ENCODE measurements at regions not wholly inside any gene's neighbourhood (a gene's known extent, or its start where the extent isn't known, plus 50 kb on each side); places are given as distances from the start of the nearest gene placed in this dataset.

DNA sequence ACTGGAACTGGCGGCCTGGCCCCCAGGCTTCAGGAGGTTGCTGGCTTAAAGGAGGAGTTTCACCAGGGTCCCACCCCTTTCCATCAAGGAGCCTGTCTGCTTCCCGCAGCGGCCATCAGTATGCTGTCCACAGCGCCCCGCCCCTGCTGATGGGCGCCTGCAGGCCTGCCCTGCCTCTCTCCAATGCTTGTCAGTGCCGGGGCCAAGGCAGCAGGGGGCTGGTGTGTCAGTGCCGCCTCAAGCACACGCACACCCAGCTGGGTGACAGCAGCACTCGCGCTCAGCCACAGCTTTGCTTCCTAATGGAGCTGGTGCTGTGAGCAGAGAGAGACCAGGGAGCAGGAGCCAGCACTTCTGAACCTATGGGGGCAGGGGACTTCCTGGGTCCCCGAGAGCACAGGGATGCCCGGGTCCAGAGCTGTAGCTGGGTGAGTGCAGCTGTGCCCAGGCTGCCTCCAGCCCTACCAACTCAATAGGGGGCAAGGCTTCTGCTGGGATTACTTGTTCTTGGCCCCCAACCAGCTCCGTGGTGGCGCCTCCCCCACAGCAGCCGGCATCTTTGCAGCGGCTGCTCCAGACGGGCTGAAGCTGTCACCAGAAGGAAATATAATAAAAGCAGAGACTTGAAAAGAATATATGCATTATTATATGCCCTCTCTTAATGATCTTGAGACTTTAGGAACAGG, 377.2 kb upstream of the LRATD1 start:
- no peak for DNase-seq (ENCODE audit: low read depth, low spot score)

DNA sequence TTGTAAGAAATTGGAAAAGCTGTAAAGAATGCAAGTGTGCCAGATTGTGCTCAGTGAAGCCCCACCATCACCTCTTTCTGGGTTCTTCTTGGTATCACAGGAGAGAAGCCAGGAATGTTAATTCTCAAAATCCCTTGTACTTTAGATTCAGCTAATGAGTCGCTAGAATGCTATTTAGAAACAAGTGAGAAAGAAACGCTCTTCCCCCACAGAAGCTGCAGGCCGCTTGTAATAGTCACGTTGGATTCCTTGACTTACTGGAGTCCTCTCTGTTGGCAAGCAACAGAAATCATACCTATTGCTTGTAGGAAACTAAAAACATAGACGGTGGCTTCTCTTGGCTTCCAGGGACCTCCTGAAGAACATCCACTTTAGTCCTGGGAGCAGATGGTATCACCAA, 375.6 kb upstream of the LRATD1 start:
- no peak for DNase-seq (ENCODE audit: low read depth, low spot score)

DNA sequence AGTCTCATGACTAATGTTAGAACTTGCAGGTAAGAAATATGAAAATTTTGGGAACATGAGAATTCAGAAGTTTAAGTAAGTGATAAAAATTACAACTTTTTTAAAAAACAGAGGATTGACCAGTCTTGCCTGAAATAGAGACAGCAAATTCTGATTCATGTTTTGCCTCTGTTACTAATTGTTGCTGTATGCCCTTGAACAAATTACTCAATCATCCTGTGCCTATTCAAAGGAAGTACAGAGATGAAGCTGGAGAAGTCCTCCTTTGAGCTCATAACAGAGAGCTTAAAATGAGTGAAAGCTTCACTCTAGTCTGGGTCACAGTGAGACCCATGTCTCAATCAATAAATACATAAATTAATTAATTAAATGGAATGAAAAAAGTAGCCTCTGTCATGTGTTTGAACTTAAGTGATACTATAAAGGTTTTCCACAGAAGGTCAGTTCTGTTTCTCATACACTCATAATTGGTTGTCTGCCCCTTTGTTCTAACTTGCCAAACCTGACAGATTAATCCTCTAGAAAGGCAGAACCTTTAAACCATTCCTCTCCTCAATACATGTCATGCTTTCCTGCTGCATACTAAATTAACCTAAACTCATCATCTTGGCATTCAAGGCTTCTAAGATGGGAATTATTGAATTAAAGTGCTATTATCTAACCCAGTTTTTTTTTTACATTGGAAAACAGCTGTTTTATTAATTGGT, 374.6 kb upstream of the LRATD1 start:
- DNase-seq (ENCODE audit: low read depth, low spot score), result no peak

DNA sequence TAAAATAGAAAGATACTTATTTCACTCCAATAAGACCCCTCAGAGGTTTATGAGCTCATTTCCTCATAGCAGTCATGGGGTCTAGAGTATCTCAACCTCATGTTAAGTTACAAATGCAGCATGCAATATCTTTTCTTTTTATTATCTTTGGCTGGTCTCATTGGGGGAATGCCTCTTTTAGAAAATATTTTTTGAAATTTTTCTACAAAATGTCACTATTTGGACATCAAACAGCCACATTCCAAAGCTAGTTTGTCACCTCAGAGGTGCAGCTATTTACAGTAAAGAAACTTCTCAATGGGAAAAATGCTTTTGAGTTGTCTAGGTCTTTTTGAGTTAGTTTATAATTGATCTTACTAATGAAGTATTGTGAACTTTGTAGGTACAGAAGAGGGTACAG, 370.7 kb upstream of the LRATD1 start:
- no peak for DNase-seq (ENCODE audit: low read depth, low spot score)

DNA sequence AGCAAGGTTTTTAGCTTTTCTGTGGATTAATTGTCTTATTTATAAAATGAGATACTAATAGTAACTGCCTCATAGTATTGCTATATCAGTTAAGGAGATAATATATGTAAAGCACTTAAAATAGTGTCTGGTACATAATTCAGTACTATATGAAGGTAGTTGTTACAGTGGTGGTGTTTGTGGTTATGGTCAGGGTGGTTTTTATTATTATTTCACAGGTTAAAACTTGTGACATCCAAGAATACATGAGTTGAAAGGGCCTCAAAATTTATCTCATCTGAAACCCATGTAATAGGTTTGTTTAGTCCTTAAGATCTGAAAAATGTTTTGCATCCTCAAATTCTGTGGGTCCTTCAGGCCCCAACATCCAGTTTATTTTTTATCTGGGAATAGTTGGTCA, 369.5 kb upstream of the LRATD1 start:
- DNase-seq (ENCODE audit: low read depth, low spot score), result no peak

DNA sequence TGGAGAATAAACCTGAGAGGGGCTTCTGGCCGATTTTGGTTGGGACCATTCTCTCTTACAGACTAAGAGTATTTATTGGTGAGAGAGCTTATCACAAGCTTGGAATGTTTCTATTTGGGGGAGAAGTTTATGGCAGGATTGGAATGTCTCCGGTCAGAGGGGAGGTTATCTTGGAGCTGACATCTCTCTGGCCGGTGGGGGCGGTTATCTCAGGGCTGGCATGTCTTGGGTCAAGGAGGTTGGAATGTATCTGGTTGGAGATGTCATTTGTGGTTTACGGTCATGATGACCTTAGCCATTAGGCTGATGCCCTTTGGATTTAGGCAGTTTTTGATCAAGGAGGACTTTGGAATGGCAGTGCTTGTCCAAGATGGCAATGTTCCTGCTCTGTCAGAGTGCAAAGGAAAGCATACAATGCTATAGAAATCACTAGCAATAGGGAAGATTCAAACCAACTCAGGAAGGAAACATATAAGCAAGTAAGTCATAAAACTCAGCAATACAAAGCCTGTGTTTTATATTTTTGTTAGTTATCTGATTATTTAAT, 362.4 kb upstream of the LRATD1 start:
- DNase-seq (ENCODE audit: low read depth, low spot score), result no peak

DNA sequence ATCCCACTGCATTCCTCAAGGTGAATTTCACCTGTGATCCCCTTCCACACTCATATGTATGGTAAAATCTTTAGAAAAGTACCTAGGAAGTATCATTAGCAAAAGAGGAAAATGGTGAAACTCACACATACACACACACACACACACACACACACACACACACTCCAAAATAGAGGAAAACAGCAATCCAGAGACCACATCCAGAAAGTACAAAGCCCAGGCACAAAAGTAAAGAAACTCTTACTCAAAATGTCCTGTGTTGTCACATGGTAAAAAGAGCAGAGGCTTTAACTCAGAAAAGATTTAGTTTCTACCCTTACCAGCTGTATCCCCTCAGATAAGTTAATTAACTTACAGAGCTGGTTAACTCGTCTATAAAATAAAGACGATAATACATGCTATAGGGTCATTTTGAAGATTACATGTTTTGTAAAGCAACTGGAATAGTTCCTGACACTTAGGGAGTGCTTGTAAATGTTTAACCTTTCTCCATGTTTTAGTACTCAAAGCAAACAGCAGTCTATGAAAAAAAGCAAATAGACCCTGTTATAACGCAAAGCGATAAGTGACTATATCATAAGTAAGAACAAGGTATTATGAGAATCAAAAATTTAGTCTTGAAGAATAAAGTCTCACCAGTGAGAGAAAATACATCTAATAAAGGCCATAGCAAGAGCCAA, 360.0 kb upstream of the LRATD1 start:
- DNase-seq (ENCODE audit: low read depth, low spot score), result no peak

DNA sequence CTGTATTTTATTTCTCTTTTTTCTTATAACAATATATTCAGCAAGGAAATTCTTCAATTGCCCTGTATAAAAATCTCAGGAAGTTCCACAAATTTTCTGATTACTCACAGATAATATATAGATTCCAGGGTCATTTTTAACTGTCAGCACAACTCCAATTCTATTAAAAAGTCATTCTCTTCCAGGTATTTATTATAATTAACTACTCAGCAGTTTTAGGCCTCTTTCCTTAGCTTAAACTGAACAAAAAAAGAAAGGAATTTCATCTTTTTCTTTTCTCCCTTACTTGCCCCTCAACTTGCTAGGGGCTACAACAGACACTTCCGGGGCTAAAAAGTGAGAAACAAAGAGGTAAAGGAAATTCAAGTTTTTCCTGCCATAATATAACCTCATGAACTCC, 358.9 kb upstream of the LRATD1 start:
- DNase-seq (ENCODE audit: low read depth, low spot score), result no peak

DNA sequence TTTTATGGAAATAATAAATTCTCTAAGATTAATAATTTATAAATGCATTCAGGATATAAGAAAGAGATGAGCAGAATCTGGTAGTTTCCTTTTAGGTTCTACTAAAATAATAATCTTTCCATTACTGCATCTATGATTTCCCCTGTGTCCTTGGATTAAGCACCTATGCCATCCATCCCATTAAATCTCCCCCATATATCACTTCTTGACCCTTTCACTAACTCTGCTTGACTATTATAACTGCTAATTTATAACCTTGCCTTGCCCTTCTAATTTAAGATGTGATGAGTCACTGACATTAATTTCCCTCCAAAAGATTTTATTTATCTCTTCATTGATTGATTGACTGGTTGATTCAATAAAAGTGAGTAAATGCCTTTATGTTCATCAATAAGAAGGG, 348.3 kb upstream of the LRATD1 start:
- no peak for DNase-seq (ENCODE audit: low read depth, low spot score)

DNA sequence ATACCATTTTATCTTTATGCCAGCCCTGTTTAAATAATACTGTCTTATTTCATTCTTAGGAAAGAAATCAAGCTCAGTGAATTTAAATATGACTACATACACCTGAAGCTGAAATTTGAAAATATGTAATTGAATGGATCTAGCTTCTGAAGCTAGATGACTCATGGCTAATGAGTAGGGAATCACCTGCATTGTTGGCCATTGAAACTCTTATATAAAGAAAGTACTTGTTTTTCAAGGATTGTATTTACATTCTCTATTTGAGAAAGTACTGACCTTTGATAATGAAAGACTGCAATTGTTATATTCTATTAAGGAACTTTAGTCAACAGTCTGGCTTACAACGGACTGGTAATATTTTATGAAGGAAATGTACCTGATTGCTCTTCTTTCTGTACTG, 346.7 kb upstream of the LRATD1 start:
- DNase-seq (ENCODE audit: low read depth, low spot score), result no peak

DNA sequence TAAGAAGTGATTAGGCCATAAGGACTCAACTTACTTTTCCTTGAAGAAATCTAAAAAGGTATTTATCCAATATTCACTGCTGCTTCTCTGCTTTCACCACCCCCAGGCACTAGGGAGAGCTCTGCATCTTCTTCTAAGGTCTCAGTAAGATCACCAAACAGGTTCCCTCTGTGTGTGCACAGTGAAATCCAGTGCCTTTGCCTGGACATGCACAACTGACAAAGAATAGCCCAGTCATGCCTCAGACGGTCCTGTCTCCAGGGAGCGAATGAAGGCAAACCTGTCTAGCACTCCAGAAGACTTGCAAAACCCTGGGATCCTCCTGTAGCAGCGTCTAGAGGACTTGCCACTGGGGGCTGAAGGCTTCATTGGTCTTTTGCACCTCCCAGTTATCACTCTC, 344.5 kb upstream of the LRATD1 start:
- no peak for DNase-seq (ENCODE audit: low read depth, low spot score)

DNA sequence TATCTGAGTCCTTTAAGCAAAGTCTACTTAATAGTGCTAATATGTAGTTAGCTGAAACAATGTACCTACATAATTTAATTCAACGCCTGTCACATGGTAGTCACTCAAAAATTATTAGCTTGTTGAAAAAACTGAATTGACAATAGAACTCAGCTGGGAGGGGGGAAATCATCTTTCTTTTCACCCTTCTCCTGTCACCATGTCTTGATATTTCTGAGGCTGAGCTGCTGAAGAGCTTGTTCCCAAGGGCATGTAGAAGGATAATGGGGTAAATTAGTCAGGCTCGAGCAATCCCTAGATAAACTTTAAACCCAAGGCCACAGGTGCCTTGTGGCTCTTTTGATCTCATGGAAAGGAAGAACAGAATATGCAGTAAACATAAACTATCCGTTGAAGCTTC, 339.6 kb upstream of the LRATD1 start:
- no peak for DNase-seq (ENCODE audit: low read depth, low spot score)

DNA sequence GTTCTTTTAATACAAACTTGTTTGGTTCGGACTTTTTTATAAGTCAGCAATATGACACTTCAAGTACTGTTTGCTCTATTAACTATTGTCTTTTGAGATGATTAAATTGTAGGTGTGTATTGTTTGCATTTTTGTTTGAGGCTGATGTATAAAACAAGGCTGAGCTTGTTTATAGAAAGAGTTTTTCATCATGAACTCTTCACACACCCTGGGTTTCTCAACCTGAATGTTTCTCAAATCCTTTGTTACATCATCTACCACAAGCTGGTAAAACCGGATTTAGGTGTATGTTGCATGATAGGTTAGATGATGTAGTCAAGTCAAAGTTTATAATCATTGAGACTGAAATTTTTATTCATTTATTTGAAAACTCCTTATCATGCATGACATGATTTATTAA, 335.2 kb upstream of the LRATD1 start:
- no peak for DNase-seq (ENCODE audit: low read depth, low spot score)

DNA sequence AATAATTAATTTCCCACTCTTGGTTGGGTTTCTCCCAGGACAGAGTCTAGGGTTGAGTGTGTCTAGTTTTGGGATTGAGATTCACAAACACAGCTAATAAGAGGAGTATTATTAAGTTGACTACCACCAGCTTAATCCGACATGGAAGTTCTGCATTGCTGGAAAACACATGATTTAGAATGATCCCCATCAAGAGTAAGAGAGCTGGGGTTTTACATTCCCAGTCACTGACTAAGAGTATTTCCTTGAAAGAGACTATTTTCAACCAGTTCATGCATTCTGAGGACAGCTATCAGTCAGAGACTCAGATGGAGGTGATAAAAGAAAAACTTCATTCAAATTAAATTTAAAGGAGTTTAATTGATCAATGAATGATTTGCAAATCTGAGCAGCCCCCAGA, 334.6 kb upstream of the LRATD1 start:
- DNase-seq (ENCODE audit: low read depth, low spot score), result no peak

DNA sequence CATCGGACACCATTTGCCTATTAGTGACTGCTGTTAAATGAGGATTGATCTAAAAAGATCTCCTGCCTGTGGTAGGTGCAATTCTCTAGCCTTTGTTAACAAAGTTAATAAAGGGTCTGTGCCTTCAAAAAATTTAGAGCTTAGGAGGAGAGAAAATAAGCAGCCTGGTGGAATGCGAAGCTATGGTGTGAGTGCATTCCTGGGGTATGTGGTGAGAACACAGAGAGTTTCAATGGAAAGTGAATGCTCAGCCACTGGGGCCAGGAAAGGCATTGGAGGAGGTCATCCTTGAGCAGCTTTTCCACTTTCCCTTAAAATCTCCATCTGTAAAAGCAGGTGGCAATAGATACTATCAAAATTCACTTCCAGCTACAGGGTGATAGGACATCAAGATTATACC, 331.2 kb upstream of the LRATD1 start:
- DNase-seq (ENCODE audit: low read depth, low spot score), result no peak

DNA sequence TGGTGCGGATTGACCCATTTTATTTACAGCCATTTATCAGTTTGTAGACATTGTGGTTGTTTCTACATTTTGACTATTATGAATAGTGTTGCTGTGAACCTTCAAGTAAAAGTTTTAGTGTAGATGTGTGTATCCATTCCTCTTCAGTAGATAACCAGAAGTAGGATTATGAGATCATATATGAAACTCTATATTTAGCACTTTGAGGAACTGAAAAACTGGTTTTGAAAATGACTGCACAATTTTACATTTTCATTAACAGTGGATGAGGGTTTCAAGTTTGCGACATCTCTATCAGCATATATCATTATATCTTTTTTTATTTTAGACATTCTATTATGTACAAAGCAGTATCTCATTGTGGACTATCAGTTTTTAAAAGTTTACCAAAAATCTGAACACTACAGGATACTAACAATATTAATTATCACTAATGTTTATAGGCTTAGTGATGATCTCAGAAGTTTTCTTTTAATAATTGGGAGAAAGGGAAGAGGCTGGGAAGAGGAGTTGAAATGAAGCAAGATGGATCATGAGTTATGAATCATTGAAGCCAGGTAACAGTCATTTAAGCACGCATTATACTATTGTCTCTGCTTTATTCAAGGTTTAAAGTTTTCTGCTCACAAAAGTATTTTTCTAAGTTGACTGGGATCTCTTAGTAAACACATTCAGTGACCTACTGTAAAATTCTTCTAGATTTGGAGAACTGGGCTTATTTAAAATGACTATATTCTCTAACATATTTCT, 329.0 kb upstream of the LRATD1 start:
- no peak for DNase-seq (ENCODE audit: low read depth, low spot score)

DNA sequence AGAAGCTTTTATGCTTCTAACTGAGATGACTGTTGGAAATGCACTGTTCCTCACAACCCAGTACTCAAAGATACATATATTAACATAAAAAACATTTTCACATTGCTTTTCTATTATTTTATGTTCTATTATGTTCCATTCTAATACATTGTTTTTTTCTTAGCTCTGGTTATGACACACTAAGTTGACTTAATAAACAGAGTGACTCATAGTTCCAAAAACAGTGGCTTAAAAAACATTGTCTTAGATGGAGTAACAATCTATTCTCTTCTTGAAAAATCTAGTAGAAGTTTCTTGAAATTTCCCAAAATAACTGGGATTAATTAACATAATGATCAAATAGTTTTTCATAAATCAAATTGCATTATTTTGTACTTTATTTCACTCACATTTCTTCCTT, 328.2 kb upstream of the LRATD1 start:
- no peak for DNase-seq (ENCODE audit: low read depth, low spot score)

DNA sequence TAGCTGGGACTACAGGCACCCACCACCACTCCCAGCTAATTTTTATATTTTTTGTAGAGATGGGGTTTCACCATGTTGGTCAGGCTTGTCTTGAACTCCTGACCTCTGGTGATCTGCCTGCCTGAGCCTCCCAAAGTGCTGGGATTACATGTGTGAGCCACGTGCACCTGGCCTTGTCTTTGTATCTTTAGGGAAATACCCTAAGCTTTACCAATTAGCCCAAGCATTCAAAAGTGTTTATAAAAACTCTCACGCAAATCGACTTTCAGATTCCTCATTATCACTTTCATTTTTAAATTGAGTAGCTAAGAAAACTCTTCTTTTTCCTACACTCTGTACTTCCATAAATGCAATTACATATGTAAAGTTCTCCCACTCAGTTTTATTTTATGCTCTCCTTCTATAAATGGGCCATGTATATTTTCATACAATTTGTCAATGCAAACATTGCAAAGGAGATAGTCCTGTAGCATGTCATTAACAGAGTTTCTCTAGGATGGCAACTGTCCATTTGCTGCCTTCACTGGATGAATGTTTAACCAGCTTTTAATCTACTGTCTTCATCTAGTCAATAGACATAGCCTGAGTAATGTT, 326.2 kb upstream of the LRATD1 start:
- DNase-seq (ENCODE audit: low read depth, low spot score), result no peak

DNA sequence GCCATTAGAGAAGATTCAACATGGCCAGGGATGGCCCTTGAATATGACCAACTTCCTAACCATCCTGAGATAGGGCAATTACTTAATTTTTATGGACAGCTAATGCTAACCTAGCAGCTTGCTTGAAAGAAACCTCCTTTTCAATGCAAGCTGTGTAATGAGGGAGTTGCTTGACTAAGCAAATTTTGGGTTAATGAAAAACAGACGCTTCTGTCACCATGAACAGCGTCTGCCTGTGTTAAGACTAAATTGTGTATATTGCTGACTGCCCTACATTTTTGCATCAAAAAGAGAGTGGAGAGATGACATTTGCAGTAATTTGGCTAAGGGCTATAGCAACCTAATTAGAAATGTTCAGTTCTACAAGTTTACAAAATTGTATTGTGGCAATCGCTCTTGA, 319.2 kb upstream of the LRATD1 start:
- no peak for DNase-seq (ENCODE audit: low read depth, low spot score)

DNA sequence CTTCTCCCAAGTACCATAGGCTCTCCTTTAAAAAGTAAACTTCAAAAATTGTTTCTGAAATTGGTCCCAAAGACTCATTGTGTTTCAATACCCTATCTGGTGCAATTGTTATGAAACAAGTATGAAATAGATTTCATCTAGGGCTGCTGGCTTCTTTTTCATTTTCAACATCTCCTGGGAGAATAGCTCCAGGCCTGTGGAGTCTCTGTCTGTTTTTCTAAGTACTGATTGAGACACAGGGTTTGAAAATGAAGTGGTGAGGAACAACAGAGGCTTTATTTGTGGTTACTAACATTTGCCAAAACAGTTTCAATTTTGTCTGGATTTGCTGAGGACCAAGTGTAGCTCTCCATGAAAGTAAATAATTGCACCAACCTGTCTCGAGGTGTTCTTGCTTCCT, 315.9 kb upstream of the LRATD1 start:
- no peak for DNase-seq (ENCODE audit: low read depth, low spot score)

DNA sequence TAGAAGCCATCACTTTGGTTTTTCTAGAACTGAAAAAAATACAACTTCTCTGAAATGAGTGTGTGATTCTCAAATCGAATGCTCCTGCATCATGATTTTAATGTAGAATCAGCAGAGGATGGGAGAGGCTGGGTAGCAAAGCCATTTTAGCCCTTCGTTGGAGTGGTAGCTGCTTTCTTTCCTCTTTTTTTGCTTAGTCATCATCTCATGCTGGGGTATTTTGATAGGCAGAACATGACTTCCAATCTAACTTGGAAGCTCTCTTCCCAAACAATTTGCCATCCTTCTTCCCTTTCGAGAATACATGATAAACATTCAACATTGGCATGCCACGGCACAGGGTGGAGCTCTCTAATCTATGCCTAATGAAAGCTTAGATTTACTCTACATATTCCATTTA, 311.2 kb upstream of the LRATD1 start:
- DNase-seq (ENCODE audit: low read depth, low spot score), result no peak

DNA sequence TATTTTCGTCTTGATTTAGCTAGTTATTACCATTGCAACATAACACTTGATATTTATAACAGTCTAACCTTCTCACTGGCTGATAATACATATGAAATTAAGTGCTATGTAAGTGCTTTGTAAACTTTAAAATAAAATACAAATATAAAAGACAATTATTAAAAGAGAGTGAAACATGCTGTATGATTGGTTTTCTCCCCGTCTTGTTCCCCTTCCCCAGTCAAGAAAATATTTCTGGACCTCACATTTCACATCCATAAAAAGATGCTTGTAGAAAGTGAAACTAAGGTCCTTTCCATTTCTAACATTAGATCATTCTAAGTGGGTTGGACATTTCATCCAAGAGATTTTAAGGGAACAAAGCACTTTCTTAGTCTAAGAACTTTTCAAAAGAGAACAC, 310.2 kb upstream of the LRATD1 start:
- DNase-seq (ENCODE audit: low read depth, low spot score), result no peak

Measured in brain pericyte (primary cell).